Effector memory CD8-positive, alpha-beta T cell (primary cell): ENCODE measurements at regions not wholly inside any gene's neighbourhood (a gene's known extent, or its start where the extent isn't known, plus 50 kb on each side); places are given as distances from the start of the nearest gene placed in this dataset.

ENCODE experiments used
- ATAC-seq: fragments of 150-1000 bp; cut with Tn5 transposase; replicated peaks from 2 replicates; pipeline ENCODE4 v1.10.0; 2021; ENCODE audit warnings: mild to moderate bottlenecking, moderate library complexity
- DNase-seq, 3 experiments: peaks; one replicate each; pipeline ENCODE4 v3.0.0; 2021
- H3K27ac Mint-ChIP-seq, 2 donors: one replicate each; pipeline ENCODE4 v1.8.0; 2022; ENCODE audit warnings: mild to moderate bottlenecking in 2 of 2, mixed read lengths in 2 of 2, moderate library complexity in 2 of 2
- H3K27me3 Mint-ChIP-seq, 2 donors: one replicate each; pipeline ENCODE4 v1.8.0; 2022; ENCODE audit warnings: mixed read lengths in 2 of 2
- H3K36me3 Mint-ChIP-seq: one replicate; pipeline ENCODE4 v1.8.0; 2022; ENCODE audit warnings: mild to moderate bottlenecking, moderate library complexity, mixed read lengths; ENCODE audit not compliant: insufficient read depth
- H3K4me1 Mint-ChIP-seq, 2 donors: one replicate each; pipeline ENCODE4 v1.8.0; 2022; ENCODE audit warnings: low read depth in 2 of 2, mixed read lengths in 2 of 2
- H3K4me3 Mint-ChIP-seq, 2 donors: one replicate each; pipeline ENCODE4 v1.8.0; 2022; ENCODE audit warnings: mild to moderate bottlenecking in 2 of 2, mixed read lengths in 2 of 2, moderate library complexity in 2 of 2
- H3K9me3 Mint-ChIP-seq, 2 donors: one replicate each; pipeline ENCODE4 v1.8.0; 2022; ENCODE audit warnings: mixed read lengths in 2 of 2

DNA sequence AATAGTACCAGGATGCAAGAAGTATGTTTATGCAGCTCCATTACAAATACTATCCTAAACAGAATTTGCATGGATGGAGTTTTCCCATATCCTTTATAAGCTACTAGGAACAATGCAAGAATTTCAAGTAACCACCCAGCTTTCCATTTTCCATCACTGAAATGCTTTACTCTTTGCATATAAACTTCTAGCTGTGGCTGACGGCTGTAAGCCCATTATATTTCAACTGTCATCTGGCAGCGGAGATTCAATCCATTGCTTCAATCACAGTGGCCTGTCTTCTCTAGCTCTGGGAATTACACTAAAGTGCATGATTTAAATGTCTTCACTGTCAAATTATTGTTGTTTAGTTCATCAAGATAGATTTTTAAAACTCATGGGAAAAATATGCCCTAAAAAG is 64.2 kb upstream of the PAM start:
- H3K36me3 Mint-ChIP-seq, result no peaks in the 10 kb centered on the region
- no peak overlapping the region for H3K4me3 Mint-ChIP-seq
- no peaks in the 10 kb centered on the region for H3K4me1 Mint-ChIP-seq
- DNase-seq (no peak), ATAC-seq (no peak)
- H3K27me3 Mint-ChIP-seq, result peaks cover 11 to 26% of the 10 kb centered on the region in 2 donors
- no peak overlapping the region for H3K27ac Mint-ChIP-seq
- H3K9me3 Mint-ChIP-seq, result no peaks in the 10 kb centered on the region

DNA sequence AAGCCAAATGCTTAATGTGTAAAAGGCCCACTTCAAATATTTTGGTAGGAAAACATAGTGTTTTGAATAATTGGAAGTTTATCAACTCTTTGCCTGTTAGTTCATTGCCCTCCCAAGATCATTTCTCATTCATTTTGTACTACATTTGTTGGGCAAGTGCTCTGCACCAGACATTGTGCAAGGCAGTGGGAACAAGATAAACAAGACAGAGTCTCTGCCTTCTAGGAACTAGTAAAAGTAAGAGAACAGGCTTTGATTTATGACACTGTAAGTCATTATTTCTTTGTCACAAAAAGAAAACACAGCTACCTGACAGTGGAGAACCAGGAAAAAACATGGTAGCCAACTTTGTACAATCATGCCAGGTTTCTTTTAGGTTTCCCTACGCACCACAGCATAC is 63.7 kb upstream of the PAM start:
- DNase-seq (no peak), ATAC-seq (no peak)
- Mint-ChIP-seq H3K4me1 (no peaks in the 10 kb centered on the region), H3K36me3 (no peaks in the 10 kb centered on the region), H3K9me3 (no peaks in the 10 kb centered on the region), H3K27ac (no peak overlapping the region), H3K4me3 (no peak overlapping the region), H3K27me3 (peaks cover 11 to 29% of the 10 kb centered on the region in 2 donors)

DNA sequence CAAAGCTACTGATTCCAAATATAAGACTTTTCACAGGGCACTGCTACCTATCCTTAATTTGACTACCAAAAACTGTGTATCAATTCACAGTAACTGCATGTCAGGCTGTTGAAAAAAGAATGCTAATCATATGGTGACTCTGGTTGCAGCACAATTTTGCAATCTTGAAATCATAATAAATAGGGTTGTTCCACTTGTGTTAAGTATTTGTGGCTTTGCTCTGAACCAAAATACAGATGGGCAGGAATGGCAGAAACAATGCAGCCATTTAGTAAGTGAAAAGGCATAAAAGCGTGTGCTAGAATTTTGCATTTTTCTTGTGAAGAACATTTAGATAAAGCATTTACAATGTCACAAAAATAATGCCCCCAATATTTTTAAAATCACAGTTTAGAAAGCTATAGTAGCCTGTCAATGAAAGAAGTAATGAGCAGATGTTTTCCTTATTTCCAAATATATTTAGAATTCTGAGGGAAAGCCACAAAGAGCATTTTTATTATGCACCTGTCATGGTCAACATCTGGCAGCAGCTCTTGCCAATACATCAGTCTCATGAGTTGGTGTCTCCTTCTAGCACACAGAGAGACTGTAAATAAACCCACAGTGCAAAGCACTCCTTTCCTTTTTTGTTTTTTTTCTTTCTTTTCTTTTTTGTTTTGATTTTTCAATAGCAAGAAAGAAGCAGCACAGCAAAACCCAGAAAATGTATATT is 54.8 kb upstream of the PAM start:
- DNase-seq (no peak), ATAC-seq (no peak)
- no peaks in the 10 kb centered on the region for H3K4me1 Mint-ChIP-seq
- H3K27me3 Mint-ChIP-seq, result peaks cover 0 to 4% of the 10 kb centered on the region in 2 donors
- no peak overlapping the region for H3K27ac Mint-ChIP-seq
- H3K9me3 Mint-ChIP-seq, result no peaks in the 10 kb centered on the region
- H3K36me3 Mint-ChIP-seq, result no peaks in the 10 kb centered on the region
- H3K4me3 Mint-ChIP-seq, result no peak overlapping the region

DNA sequence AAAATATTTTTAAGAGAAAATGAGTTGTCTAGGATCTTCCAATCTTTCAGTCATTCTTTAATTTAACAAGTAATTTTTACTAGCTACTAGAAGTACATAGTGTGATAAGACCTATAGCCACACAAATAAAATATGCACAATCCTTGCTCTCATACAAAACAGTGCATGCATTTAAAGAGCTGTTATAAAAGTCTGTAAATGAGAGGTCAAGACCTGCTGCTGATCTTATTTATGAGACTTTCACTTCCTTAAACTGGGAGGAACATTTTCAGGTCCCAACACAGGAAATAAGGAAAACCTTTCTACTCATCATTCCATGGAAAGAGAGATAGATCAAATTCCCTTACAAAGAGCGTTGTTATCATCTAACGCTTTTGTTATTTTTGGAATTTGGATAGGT is 54.2 kb upstream of the PAM start:
- no peaks in the 10 kb centered on the region for H3K9me3 Mint-ChIP-seq
- no peaks in the 10 kb centered on the region for H3K4me1 Mint-ChIP-seq
- no peak overlapping the region for H3K4me3 Mint-ChIP-seq
- no peaks in the 10 kb centered on the region for H3K36me3 Mint-ChIP-seq
- H3K27me3 Mint-ChIP-seq, result peaks cover 0 to 3% of the 10 kb centered on the region in 2 donors
- DNase-seq, result no peak
- no peak overlapping the region for H3K27ac Mint-ChIP-seq
- no peak for ATAC-seq

DNA sequence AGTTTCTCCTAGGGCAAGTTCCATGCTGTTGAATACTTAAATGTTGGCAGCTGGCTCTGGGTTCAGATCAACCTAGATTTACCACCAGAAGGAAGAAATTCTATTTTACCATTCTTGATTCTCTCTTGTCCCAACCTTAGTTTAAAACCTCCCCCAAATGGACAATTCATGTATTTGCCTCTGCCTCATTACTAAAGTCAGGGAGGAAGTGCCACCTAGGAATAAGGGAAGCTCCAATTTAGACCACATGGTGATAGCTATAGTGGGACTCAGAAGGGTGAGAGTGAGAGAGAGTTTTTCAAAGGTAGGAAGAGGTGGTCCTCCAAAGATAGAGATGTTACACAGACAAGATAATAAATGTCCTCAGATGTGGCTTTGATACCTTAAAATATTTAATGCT is 53.4 kb upstream of the PAM start:
- no peaks in the 10 kb centered on the region for H3K9me3 Mint-ChIP-seq
- H3K4me3 Mint-ChIP-seq, result no peak overlapping the region
- H3K36me3 Mint-ChIP-seq, result no peaks in the 10 kb centered on the region
- H3K4me1 Mint-ChIP-seq, result no peaks in the 10 kb centered on the region
- no peaks in the 10 kb centered on the region for H3K27me3 Mint-ChIP-seq
- no peak for DNase-seq
- ATAC-seq, result no peak
- no peak overlapping the region for H3K27ac Mint-ChIP-seq
